ENCODE measurements at regions not wholly inside any gene's neighbourhood (a gene's known extent, or its start where the extent isn't known, plus 50 kb on each side); places are given as distances from the start of the nearest gene placed in this dataset.
"Not testable (repeated sequence)": the region's sequence is repeated elsewhere in the genome, so short reads cannot be mapped to it uniquely, and the experiment has no call there.

- not testable (repeated sequence) for TF ChIP-seq SP1 (IDR thresholded peaks at IDR 0.05); ELF4 (IDR thresholded peaks at IDR 0.05); HDGF (IDR thresholded peaks at IDR 0.05; ENCODE audit: borderline replicate concordance); NFRKB (IDR thresholded peaks at IDR 0.05); TARDBP (IDR thresholded peaks at IDR 0.05); FOXA1 (IDR thresholded peaks at IDR 0.05); PKNOX1 (IDR thresholded peaks at IDR 0.05); L3MBTL2 (conservative IDR thresholded peaks at IDR 0.05); FOXK2 (IDR thresholded peaks at IDR 0.05); BHLHE40 (IDR thresholded peaks at IDR 0.05; ENCODE audit: borderline replicate concordance)
Observed at GRCh38 chr5:72676831-72677230, 139.6 kb upstream of the TNPO1 start.

Data from HEK293T (cell line).